ACHN (cell line): ENCODE measurements at regions not wholly inside any gene's neighbourhood (a gene's known extent, or its start where the extent isn't known, plus 50 kb on each side); places are given as distances from the start of the nearest gene placed in this dataset.

Source experiments
- DNase-seq: peaks from one replicate; pipeline ENCODE4 v3.0.0-alpha.2; 2015
- in situ Hi-C: cut with HindIII; loops from 2 replicates; pipeline ENCODE4 v1.10.0; 2017; ENCODE audit warnings: low sequenced_read_pairs, low pct_ligation_motif_present, low pct_unique_long_range_greater_than_20kb

DNA sequence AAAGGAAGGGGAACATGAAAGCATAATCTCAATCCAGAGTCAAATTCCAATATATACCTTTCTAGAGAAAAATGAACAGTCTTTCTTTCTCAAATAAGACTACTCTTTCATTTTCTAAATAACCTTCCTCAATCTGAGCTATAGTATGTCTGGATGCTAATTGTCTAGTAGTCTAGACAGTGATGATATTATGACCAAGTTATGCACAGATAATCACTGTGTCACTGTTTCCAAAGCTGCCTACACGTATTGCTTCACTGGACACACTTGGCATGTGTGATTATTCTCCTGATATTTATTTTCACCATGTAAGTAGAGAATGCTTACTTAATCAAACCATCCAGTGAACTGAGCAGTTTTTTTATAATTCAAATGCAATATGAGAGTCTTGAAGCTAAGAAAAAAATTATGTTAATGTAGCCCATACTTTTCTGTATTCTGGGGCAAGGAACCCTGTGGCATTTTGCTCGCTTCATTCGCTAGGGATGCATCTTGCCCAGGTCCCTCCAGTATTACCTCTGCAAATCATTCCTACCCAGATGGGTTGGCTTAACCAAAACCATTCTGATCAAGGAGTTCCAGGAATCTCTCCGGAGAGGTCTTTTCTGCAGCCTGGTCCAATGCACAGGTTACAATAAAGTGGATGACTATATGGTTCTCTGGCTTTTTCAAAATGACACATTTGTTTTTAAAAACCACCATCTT lies 303.1 kb upstream of the RUNX1 start:
- no peak for DNase-seq
- in situ Hi-C loops = no loop called here

DNA sequence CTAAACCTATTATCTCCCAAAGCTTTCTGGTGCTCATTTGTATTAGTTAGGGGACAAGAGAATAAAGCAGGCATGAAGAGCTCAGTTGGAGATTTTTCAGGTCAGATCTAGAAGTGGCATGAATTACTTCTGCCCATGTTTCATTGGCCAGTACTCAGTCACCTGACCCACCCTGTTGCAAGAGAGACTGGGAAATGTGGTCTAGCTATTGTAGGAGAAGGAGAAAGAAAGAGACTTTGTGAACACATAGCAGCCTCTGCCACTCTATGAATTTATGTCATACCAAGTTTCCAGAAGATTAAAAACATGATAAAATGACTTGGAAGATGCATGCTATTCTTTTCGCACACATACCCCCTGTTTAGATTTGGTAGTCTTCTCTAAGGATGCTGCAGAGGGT lies 302.3 kb upstream of the RUNX1 start:
- no peak for DNase-seq
- in situ Hi-C loops = no loop called here

DNA sequence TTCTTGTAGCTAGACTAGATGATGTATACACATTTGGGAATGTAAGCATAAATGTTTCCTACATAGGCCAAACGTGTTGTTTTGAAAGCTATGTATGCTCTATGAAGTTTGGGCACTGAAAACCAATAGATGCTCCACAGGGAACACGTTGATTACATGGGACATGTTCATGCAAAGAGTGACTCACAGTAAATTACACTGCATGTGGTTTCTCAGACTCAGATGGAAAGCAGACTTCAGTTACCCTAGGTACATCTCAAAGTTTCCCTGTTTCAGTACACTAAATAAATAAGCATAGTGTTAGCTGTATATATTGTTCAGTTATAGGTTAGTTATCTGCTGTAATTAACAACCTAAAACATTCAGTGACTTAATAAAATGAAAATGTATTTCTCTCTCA lies 301.9 kb upstream of the RUNX1 start:
- no peak for DNase-seq
- in situ Hi-C loops = no loop called here

DNA sequence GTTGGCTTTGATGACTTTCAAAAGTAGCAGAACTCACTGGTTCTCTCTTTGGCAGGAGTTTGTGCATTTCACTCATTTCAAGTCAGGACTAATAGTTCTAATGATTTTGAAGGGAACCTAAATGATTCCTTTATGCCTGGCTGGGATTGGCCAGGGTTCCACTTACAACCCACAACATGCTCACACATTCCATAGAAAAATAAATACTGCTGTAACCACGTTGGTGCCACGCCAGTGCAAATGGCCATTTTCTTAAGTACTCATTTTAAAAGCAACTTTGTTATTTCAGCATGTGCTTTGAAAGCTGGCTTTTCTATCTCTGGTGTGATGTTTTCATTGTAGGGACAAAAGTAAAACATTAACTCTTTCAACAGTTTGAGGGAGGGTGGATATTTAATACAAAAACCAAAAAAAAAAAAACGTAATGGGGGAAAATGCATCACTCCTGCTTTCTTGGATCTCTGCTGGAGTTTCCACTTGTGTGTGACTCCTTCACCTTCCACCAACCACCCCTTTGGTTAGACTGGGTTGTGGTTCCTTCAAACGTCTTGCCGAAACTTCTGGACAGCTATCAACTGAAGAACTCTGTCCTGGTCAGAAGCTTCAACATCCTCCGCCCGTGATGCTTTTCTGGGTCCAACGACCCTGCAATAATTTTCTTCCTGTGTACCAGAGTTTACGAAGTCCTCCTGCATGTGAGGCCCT lies 300.4 kb upstream of the RUNX1 start:
- DNase-seq = no peak
- in situ Hi-C loops = no loop called here

DNA sequence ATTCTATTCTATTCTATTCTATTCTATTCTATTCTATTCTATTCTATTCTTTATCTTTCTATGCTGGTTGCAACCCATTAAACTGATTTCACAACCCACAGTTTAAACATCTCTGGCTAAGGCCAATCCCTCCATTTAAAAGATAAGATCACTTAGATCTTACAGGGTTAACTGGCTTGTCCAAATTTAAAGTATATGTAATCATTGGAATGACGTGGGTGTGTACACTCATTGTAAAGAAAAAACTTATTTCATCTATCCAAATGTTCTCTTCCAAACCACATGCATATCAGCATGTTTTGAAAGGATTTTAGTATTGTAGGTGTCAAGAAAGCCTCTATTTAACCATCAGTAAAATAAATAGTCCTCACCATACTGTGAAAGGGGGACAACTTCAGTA lies 299.6 kb upstream of the RUNX1 start:
- in situ Hi-C loops = no loop called here

DNA sequence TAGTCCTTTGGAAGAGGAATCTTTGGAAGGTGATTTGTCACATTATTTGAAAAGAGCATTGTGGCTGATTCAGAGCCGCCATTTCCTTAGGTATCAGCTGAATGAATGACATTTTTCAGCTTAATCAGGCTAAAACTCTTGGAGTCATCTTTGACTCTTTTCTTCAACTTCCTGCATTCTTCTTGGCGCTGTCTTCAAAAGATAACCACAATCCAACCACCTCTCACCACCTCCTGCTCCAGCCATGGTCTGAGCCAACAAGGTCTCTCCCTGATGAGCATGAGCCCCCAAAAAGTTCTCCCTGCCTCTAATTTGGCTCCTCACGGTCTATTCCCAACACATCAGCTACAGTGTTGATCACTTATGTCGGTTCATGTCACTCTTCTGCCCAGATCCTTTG lies 297.6 kb upstream of the RUNX1 start:
- DNase-seq = no peak
- in situ Hi-C loops = no loop called here

More for the DNA sequence above, 299.6 kb upstream of the RUNX1 start:
- no peak for DNase-seq

DNA sequence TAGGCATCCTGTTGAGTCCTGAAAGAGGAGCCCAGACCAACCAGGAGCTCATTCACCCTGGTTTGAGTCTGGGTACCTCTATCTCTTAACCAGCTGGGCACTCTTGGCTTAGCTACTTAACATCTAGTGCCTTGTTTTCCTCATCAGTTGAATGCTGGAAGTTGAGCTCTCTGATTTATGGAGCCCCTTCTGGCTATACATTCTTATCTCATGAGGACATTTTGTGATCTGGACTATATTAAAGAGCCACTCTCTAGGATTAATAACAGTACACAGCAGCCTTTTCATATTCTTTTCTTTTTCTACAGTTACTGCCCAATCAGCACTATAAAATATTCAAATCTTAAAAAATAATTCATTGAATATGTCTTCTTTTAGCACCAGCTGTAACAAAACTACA lies 296.9 kb upstream of the RUNX1 start:
- in situ Hi-C loops = no loop called here
- no peak for DNase-seq

DNA sequence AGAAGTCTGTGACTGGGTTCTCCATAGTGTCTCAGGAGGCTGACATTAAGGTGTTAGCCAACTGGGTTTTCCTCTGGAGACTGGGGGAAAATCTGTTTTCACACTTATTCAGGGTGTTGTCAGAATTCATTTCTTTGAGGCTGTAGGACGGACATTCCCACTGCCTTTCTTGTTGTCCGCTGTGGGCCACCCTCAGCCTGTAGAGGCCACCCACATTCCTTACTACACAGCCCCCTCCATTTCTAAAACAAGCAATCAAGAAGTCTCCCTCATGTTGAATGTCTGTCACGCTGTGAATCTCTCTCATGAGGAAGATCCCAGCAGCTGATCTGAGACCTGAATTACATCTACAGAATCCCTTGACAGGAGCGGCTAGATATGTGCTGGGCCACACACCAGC lies 295.5 kb upstream of the RUNX1 start:
- in situ Hi-C loops = no loop called here
- DNase-seq = no peak

DNA sequence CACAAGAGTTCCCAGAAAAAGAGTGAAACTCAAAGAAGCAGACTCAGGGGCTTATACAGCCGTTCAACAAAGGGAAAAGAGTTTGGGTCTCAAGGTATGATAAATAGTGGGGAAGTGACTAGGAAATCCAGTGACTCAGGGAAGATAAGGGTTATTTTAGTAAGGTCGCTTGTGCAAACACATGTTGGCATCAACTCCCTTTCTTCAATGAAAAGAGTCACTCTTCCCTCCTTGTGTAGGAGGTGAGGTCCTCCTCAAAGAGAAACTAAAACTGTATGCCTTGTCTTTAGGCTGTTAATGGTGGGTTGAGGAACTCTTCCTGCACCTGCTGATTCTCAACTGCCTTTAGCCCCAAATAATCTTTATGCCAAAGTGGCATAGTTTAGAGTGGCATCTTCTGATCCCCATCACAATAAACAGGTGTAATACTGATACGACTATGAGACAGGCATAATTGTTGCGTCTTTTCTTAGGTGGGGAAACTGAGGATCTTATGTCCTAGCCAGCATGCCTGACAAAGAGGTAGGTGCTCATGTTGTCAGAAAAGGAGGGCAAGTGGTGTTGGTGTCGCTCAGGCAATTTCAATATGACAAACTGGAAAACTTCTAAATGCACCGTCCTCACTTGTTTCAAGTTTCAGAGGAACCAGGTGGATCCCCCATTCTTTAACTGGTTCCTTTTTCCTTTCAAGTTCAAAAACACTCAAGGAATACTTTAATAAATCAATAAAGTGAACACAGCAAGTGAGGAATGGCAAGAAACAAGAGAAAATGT lies 294.1 kb upstream of the RUNX1 start:
- in situ Hi-C loops = no loop called here
- DNase-seq = no peak

DNA sequence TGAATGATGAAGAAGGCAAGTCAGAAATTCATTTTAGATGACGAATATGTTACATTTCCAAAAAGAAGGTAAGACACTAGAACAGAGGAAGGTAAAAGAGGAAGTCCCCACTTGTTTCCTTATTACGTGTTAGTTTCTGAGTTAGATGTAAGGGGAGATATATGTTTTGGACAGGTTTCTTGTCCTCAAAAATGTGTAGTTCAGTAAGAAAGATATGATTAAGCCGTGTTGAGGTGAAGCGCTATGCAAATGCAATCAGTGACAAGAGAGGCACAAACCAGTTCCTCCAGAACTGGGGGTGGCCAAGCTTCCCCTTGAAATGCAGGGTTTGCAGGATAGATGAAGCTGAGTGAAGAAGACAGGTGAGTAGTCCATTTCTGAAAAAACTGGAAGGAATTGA lies 293.3 kb upstream of the RUNX1 start:
- in situ Hi-C loops = no loop called here
- DNase-seq = no peak

DNA sequence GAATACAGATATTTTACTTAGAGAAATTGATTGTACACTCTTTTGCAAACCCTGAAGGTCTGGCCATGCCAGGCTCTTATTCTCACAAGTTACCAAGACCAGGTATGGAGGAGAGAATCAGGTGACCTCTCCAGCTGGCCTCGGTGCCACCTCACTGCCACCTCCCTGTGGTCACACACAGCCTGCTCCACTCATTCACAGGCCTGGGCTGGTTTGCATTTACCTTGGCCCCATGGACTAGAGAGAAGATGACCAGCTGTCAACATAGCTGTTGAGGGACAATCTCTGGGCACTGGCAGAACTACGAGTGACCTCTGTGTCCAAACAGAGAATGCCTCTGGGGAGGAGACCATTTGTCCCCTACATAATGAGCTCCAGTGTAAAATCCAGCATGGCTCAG lies 291.2 kb upstream of the RUNX1 start:
- no peak for DNase-seq
- in situ Hi-C loops = no loop called here

DNA sequence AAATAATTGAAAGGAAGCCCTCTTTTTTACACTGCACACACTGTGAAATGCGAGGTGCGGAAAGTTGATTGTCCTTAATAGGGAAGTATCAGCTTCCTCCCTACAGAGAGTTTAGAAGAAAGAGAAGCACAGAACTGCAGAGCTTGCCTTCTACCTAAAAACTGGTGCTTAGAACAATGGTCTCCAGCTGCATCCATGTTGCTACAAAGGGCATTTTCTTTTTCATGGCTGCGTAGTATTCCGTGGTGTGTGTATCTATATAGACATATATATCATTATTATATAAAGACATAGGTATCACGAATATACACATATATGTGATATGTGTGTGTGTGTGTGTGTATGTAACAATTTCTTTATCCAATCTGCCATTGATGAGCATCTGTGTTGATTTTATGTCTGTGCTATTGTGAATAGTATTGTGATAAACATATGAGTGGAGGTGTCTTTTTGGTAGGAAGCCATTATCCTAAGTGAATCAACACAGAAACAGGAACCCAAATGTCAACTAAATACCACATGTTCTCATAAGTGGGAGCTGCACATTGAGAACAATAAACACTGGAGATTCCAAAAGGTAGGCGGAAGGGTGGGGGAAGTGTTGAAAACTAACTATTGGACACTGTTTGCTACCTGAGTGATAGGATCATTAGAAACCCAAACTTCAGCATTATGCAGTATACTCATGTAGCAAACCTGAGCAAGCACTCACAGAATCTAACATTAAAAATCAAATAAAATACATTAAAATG lies 290.0 kb upstream of the RUNX1 start:
- in situ Hi-C loops = no loop called here
- no peak for DNase-seq

DNA sequence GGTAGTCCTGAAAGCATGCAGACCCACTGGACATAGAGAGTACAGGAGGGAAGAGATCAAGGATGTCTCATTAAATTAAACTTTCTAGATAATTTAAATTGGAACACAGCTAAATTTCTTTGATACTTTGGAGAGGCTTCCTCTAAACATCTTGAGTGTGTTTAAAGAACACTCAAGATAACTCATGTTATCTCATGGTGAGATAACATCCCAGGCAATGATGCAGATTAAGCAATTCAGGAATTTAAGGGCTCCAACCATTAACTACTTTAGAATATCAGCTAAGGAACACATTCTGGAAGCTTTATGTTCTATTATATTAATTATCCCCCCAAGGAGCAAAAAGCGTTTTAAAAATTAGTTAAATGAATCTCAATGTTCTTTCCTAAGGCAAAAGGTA lies 289.2 kb upstream of the RUNX1 start:
- no peak for DNase-seq
- in situ Hi-C loops = no loop called here

DNA sequence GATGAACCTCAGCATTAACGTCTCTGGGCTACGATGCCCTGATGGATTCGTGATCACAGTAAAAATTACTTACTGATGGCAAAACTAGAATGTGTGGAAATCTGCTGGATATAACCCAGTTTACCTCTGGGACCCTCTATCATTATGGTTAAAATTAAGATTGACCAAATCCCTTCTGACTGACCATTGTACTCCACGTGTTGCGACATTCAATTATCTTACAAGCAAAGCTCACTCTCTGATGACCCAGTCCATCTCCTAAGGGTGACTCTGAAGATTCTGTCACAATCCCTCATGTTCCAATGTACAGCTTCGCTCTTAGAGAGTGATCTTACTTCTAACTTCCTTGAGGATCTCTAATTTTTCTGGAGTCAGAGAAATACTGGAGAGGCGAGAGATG lies 288.5 kb upstream of the RUNX1 start:
- no peak for DNase-seq
- in situ Hi-C loops = no loop called here

DNA sequence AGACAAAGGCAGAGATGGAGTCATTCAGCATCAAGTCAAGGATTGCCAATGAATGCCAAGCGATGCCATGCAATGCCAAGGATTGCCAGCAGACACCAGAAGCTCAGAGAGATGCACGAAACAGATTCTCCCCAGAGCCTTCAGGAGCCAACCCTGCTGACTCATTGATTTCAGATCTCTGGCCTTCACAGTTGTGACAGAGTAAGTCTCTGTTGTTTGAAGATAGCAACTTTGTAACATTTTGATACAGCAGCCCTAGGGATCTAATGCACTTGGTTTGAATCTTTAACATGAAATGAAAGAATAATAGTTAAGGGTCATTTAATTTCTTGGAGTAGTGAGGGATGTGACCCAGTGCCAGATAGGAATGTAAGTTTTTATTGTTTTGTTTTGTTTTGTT lies 287.4 kb upstream of the RUNX1 start:
- no peak for DNase-seq
- in situ Hi-C loops = no loop called here

DNA sequence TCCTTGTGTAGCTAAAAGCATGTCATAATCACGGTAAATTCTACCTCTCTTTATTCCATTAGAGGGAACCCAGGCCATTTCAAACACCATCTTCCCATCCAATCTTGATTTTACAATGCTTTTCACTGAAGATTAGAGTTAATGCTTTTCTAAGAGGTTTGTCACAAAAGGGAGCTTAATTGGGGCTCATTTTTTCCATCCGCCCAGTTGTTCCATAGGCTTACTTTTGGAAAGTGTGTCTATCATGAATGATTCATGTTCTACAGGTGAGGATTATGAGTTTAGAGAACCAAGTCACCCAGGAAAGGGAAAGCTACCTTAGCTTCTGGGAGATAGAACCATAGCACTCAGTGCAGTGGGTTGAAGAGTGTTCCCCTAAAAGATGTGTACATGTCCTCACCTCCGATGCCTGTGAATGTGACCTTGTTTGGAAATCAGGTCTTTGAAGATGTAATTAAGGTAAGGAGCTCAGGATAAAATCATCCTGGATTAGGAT lies 286.9 kb upstream of the RUNX1 start:
- no peak for DNase-seq
- in situ Hi-C loops = no loop called here

DNA sequence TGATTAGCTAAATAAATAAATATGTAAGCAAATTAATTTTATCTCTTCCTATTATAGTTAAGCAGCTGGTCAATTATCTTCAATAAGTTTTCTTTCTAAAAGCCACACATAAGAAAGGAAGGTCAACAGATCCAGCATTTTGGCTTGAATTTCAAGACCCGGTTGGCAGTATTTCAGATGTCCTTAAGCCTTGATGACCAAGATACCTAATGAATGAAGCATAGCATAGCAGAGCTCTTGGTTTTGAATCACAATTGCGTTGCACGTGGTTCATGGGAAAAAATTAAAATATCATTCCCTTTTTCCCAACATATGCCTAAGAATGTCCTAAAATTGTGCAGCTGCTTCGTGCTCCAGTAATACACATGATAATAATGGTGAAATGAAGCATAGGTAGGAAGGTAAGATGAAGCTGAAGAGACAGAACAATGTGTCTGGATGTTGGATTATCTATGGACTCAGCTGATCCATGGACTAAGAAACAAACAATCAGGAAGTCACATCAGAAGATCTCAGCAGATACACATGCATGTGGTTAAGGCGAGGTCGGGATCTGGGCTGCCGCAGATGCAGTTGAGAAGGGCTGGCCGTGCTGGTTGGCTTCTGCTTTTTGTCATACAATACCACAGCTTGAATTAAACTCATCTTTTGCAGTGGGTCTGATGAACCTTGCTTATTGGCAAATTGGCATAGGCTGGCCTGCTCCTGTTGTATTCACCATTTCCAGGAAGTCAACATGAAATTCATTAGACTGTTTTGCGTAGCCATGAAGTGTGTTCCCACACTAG lies 284.9 kb upstream of the RUNX1 start:
- DNase-seq = no peak
- in situ Hi-C loops = no loop called here

DNA sequence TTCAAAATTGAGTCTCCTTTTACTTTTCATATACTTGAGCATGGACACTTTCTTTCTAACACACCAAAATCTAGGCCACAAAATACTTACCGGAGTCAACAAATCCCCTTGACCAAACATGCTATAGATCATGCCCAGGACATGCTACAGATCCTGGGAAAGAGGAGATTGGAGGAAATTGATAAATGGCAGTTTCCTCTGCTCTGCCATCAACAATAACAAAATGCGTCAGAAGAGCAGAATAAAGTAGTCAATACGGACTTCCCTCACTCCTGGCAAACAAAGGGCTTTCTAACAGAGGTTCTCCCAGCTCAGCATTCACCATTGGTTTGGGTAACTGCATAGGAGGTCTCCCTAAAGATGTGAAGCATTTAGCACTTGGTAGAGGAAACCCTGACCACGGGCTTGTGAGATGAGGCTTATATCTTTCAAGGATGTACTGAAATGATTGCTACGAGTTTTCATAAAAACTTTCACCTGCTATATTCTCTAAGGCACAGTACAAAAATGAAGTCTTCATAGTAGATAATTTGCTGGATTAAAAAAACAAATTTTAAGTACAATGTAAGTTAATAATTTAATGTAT lies 283.8 kb upstream of the RUNX1 start:
- no peak for DNase-seq
- in situ Hi-C loops = no loop called here
